Upper lobe of right lung (tissue), 1 donor: ENCODE measurements at regions not wholly inside any gene's neighbourhood (a gene's known extent, or its start where the extent isn't known, plus 50 kb on each side); places are given as distances from the start of the nearest gene placed in this dataset.

Experiments used
- ATAC-seq: fragments of 200-7000 bp; cut with Tn5 transposase; one replicate; pipeline ENCODE4 v1.9.1; 2020; ENCODE audit warnings: mild to moderate bottlenecking, moderate library complexity
- DNase-seq: peaks from one replicate; pipeline ENCODE4 v3.0.0-alpha.2; 2020
- H3K27ac ChIP-seq: fragments of 200-600 bp; one replicate; pipeline ENCODE4 v1.8.0; 2022
- H3K27me3 ChIP-seq: fragments of 200-600 bp; one replicate; pipeline ENCODE4 v1.8.0; 2022; ENCODE audit warnings: mild to moderate bottlenecking
- H3K36me3 ChIP-seq: fragments of 200-600 bp; one replicate; pipeline ENCODE4 v1.8.0; 2022
- H3K4me1 ChIP-seq: fragments of 200-600 bp; one replicate; pipeline ENCODE4 v1.8.0; 2022
- H3K4me3 ChIP-seq: fragments of 200-600 bp; one replicate; pipeline ENCODE4 v1.8.0; 2022; ENCODE audit warnings: mild to moderate bottlenecking
- H3K9me3 ChIP-seq: fragments of 200-600 bp; one replicate; pipeline ENCODE4 v1.8.0; 2022
- CTCF ChIP-seq: fragments of 200-600 bp; IDR thresholded peaks from one replicate; pipeline ENCODE4 v1.8.0; 2022; ENCODE audit warnings: antibody characterized with exemption
- intact Hi-C: fragments of 100-400 bp; cut with DNase I; formaldehyde crosslinking; loops from one replicate; pipeline ENCODE4 v1.11.0; 2022
- donor health status: DM: no; HTN: yes; CAD: no; lungs with severe emphysema.

GRCh38 chr10:36886303-36886891 is 239.0 kb upstream of the ANKRD30A start:
- ATAC-seq (no peak), DNase-seq (no peak)
- TF ChIP-seq CTCF, result no peak
- no peaks in the 10 kb centered on the region for H3K4me1 ChIP-seq
- H3K27me3 ChIP-seq, result no peaks in the 10 kb centered on the region
- no peak overlapping the region for H3K27ac ChIP-seq
- H3K9me3 ChIP-seq, result no peaks in the 10 kb centered on the region
- H3K4me3 ChIP-seq, result no peak overlapping the region
- H3K36me3 ChIP-seq, result no peaks in the 10 kb centered on the region
- intact Hi-C loops, result no loop called here

- no peaks in the 10 kb centered on the region for H3K27me3 ChIP-seq
- H3K36me3 ChIP-seq, result no peaks in the 10 kb centered on the region
- H3K4me1 ChIP-seq, result no peaks in the 10 kb centered on the region
- H3K4me3 ChIP-seq, result no peak overlapping the region
- no peak overlapping the region for H3K27ac ChIP-seq
- H3K9me3 ChIP-seq, result no peaks in the 10 kb centered on the region
- no peak for DNase-seq
- intact Hi-C loops, result no loop called here
- TF ChIP-seq CTCF, result no peak
- ATAC-seq, result no peak
Observed at GRCh38 chr10:36885746-36886145, 239.7 kb upstream of the ANKRD30A start.

GRCh38 chr10:36882781-36883180 is 242.6 kb upstream of the ANKRD30A start:
- Histone ChIP-seq H3K36me3 (no peaks in the 10 kb centered on the region), H3K4me1 (no peaks in the 10 kb centered on the region), H3K9me3 (no peaks in the 10 kb centered on the region), H3K27me3 (peaks cover 6% of the 10 kb centered on the region), H3K27ac (no peak overlapping the region), H3K4me3 (no peak overlapping the region)
- no peak for TF ChIP-seq CTCF
- ATAC-seq, result no peak
- intact Hi-C loops, result no loop called here
- DNase-seq, result no peak

GRCh38 chr10:36880898-36881297 is 244.5 kb upstream of the ANKRD30A start:
- intact Hi-C loops, result no loop called here

GRCh38 chr10:36872702-36873393 is 252.6 kb upstream of the ANKRD30A start:
- DNase-seq (no peak), ATAC-seq (no peak)
- Histone ChIP-seq H3K36me3 (no peaks in the 10 kb centered on the region), H3K9me3 (no peaks in the 10 kb centered on the region), H3K4me1 (no peaks in the 10 kb centered on the region), H3K27ac (no peak overlapping the region), H3K27me3 (no peaks in the 10 kb centered on the region), H3K4me3 (no peak overlapping the region)
- no peak for TF ChIP-seq CTCF
- intact Hi-C loops, result no loop called here

More at GRCh38 chr10:36880898-36881297, 244.5 kb upstream of the ANKRD30A start:
- H3K36me3 ChIP-seq, result no peaks in the 10 kb centered on the region
- no peaks in the 10 kb centered on the region for H3K9me3 ChIP-seq
- DNase-seq (no peak), ATAC-seq (no peak)
- TF ChIP-seq CTCF, result peak; percentile 54
- no peak overlapping the region for H3K27ac ChIP-seq
- H3K4me1 ChIP-seq, result no peaks in the 10 kb centered on the region
- H3K4me3 ChIP-seq, result no peak overlapping the region
- peaks cover 6% of the 10 kb centered on the region for H3K27me3 ChIP-seq
